RWPE1 (cell line): ENCODE measurements at regions not wholly inside any gene's neighbourhood (a gene's known extent, or its start where the extent isn't known, plus 50 kb on each side); places are given as distances from the start of the nearest gene placed in this dataset.

Experiments
- CTCF ChIA-PET: fragments of 350-600 bp; sonication (Branson Sonifier 250); formaldehyde crosslinking; extraction: SDS; loops from one replicate; lab custom pipeline; 2021; lab: Yijun Ruan, JAX
- POLR2A ChIA-PET: fragments of 400-600 bp; formaldehyde crosslinking; extraction: SDS; loops from one replicate; lab custom pipeline; 2020; ENCODE audit warnings: antibody characterized with exemption; ENCODE audit not compliant: low non-redundant PET; lab: Yijun Ruan, JAX
- DNase-seq: peaks from one replicate; pipeline ENCODE4 v3.0.0; 2012; ENCODE audit warnings: low spot score
- H3K27ac ChIP-seq: fragments of 450-650 bp; 2 replicates; pipeline ENCODE4 v1.5.1; 2017
- CTCF ChIP-seq: fragments of 450-650 bp; conservative IDR thresholded peaks from 2 replicates; pipeline ENCODE4 v1.5.1; 2017; ENCODE audit warnings: low read depth, mild to moderate bottlenecking

GRCh38 chr1:14513111-14513510 lies 85.4 kb upstream of the KAZN start:
- H3K27ac ChIP-seq: no peak overlapping the region
- ChIA-PET CTCF (no interaction called here), POLR2A (no interaction called here)
- no peak for TF ChIP-seq CTCF
- no peak for DNase-seq

GRCh38 chr1:14514739-14515138 lies 83.7 kb upstream of the KAZN start:
- ChIA-PET POLR2A (no interaction called here), CTCF (interaction anchor here (0.6 kb wide), 1 partner anchor 240 kb away, joined by 5 read pairs; no protein-coding TSS in a partner anchor)
- no peak for TF ChIP-seq CTCF
- H3K27ac ChIP-seq: no peak overlapping the region
- DNase-seq: no peak

- ChIA-PET POLR2A (no interaction called here), CTCF (interaction anchor here (0.8 kb wide), 1 partner anchor 514 kb away, joined by 3 read pairs; no protein-coding TSS in a partner anchor)
- TF ChIP-seq CTCF: no peak
- peak; percentile 73 for DNase-seq
- peak overlapping the region; percentile 86 for H3K27ac ChIP-seq
These were observed 81.3 kb upstream of the KAZN start for GRCh38 chr1:14516974-14517840.

- no peak for DNase-seq
- H3K27ac ChIP-seq: peak overlapping the region; percentile 86
- no peak for TF ChIP-seq CTCF
- POLR2A ChIA-PET: no interaction called here
- CTCF ChIA-PET: interaction anchor here (0.7 kb wide), 1 partner anchor 46 kb away, joined by 5 read pairs; no protein-coding TSS in a partner anchor
These were observed 80.7 kb upstream of the KAZN start for GRCh38 chr1:14517841-14518180.

- DNase-seq: no peak
- peak overlapping the region; percentile 96 for H3K27ac ChIP-seq
- POLR2A ChIA-PET: no interaction called here
- CTCF ChIA-PET: no interaction called here
- no peak for TF ChIP-seq CTCF
These were observed 78.5 kb upstream of the KAZN start for GRCh38 chr1:14519976-14520375.

- POLR2A ChIA-PET: no interaction called here
- CTCF ChIA-PET: interaction anchor here (0.5 kb wide), 1 partner anchor 775 kb away, joined by 3 read pairs; no protein-coding TSS in a partner anchor
- no peak for TF ChIP-seq CTCF
- peak overlapping the region; percentile 96 for H3K27ac ChIP-seq
- peak; percentile 71 for DNase-seq
These were observed 77.8 kb upstream of the KAZN start for GRCh38 chr1:14520514-14521163.
